ENCODE measurements at regions not wholly inside any gene's neighbourhood (a gene's known extent, or its start where the extent isn't known, plus 50 kb on each side); places are given as distances from the start of the nearest gene placed in this dataset.

DNA sequence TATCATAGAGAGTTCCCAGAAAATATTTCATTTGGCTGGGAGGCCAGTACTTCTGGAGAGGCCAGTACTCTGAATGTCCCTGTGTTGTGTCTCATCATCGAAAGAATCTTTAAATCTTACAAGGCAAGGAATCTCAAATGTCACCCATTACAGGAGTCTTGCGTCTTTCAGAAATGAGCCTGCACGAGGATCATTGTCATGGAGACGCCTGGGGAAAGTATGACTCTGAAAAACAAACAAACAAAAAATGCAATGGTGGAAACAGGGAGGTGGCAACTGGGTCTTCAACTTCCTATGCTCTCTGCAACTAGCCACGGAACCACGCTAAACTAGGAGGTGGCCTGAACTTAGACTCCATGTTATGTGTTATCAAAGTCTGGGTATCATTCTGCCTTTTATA is 804.6 kb downstream of the EPHA3 start:
- TF ChIP-seq POLR2A (IDR thresholded peaks at IDR 0.05) (no peak), CTCF (IDR thresholded peaks at IDR 0.05) (no peak), POLR2AphosphoS5 (IDR thresholded peaks at IDR 0.05) (no peak)

Data from gastroesophageal sphincter (tissue), 3 donors.